OCI-LY3 (cell line): ENCODE measurements at regions not wholly inside any gene's neighbourhood (a gene's known extent, or its start where the extent isn't known, plus 50 kb on each side); places are given as distances from the start of the nearest gene placed in this dataset.

Source experiments
- H2AFZ ChIP-seq: fragments of 200-600, 300-600 bp; shearing (Covaris generic); 2 replicates; pipeline ENCODE4 v1.6.0; 2014; ENCODE audit warnings: antibody characterized with exemption, low read depth, low read length
- H3K27ac ChIP-seq: fragments of 200-600, 300-600 bp; sonication (generic); 2 replicates; pipeline ENCODE4 v1.5.1; 2014; ENCODE audit warnings: mild to moderate bottlenecking, low read length, moderate library complexity, mixed read lengths
- H3K27me3 ChIP-seq: fragments of 200-600, 300-600 bp; sonication (generic); 2 replicates; pipeline ENCODE4 v1.6.1; 2014; ENCODE audit warnings: low read depth, low read length, mixed read lengths
- H3K36me3 ChIP-seq: fragments of 200-600, 300-600 bp; sonication (generic); replicated peaks from 2 replicates; pipeline ENCODE3; 2014; ENCODE audit warnings: low read depth, low read length, mixed read lengths
- H3K4me1 ChIP-seq: fragments of 300-600, 200-600 bp; sonication (generic); 2 replicates; pipeline ENCODE4 v1.6.1; 2014; ENCODE audit warnings: low read length, mixed read lengths
- H3K4me2 ChIP-seq: fragments of 200-600, 300-600 bp; sonication (generic); 2 replicates; pipeline ENCODE4 v1.6.1; 2014; ENCODE audit warnings: low read length, mixed read lengths
- H3K4me3 ChIP-seq: fragments of 300-600, 200-600 bp; sonication (generic); 2 replicates; pipeline ENCODE4 v1.5.1; 2014; ENCODE audit warnings: antibody characterized with exemption, mild to moderate bottlenecking, low read length, moderate library complexity
- H3K79me2 ChIP-seq: fragments of 300-600, 200-600 bp; shearing (Covaris generic); 2 replicates; pipeline ENCODE4 v1.6.1; 2014; ENCODE audit warnings: mild to moderate bottlenecking, low read length, mixed read lengths
- H3K9ac ChIP-seq: fragments of 300-600, 200-600 bp; shearing (Covaris generic); 2 replicates; pipeline ENCODE4 v1.6.0; 2014; ENCODE audit warnings: mild to moderate bottlenecking, low read length, moderate library complexity
- H3K9me3 ChIP-seq: fragments of 200-600, 300-600 bp; shearing (Covaris generic); 2 replicates; pipeline ENCODE4 v1.6.1; 2014; ENCODE audit warnings: low read length, mixed read lengths; ENCODE audit not compliant: insufficient read depth
- H4K20me1 ChIP-seq: fragments of 200-600, 300-600 bp; sonication (generic); 2 replicates; pipeline ENCODE4 v1.6.1; 2016; ENCODE audit warnings: low read length, mixed read lengths; ENCODE audit not compliant: insufficient read depth
- EZH2phosphoT487 ChIP-seq: fragments of 200-600 bp; shearing (Covaris generic); IDR thresholded peaks from 2 replicates; pipeline ENCODE4 v1.6.1; 2018; ENCODE audit warnings: antibody characterized with exemption, mixed run types, low read depth
- TF ChIP-seq, protein P1 (sequence below): fragments of 200-600, 300-600 bp; sonication (generic); IDR thresholded peaks from 2 replicates; pipeline ENCODE4 v1.5.1; 2014; ENCODE audit warnings: antibody characterized with exemption, low read length, low read depth

DNA sequence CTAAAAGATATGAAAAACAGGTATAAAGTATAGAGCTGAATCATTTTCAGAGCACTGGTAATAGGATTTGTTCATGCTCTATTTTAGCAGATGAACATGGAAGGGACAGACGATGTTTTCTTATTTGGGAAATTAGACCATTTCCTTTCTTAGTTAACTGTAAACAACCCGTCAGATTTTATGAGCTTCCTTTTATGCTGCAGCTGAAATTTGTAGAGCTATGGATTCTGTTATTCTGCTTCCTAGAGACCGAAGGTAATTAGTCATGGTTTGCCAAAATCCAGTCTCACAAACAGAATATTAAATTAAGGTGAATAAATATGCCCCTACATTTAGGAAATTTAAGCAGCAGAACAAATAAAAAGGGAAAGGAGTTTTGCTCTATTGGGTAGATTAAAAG lies 180.2 kb upstream of the SYT1 start:
- Histone ChIP-seq H3K9ac (no peak overlapping the region), H3K4me1 (no peaks in the 10 kb centered on the region), H3K9me3 (no peaks in the 10 kb centered on the region), H3K4me3 (no peak overlapping the region), H3K4me2 (no peak overlapping the region), H3K79me2 (no peaks in the 10 kb centered on the region), H2AFZ (no peak overlapping the region), H3K36me3 (no peaks in the 10 kb centered on the region), H3K27ac (no peak overlapping the region), H3K27me3 (no peaks in the 10 kb centered on the region), H4K20me1 (no peaks in the 10 kb centered on the region)
- TF ChIP-seq EZH2phosphoT487, result no peak
- TF ChIP-seq, protein P1, sequence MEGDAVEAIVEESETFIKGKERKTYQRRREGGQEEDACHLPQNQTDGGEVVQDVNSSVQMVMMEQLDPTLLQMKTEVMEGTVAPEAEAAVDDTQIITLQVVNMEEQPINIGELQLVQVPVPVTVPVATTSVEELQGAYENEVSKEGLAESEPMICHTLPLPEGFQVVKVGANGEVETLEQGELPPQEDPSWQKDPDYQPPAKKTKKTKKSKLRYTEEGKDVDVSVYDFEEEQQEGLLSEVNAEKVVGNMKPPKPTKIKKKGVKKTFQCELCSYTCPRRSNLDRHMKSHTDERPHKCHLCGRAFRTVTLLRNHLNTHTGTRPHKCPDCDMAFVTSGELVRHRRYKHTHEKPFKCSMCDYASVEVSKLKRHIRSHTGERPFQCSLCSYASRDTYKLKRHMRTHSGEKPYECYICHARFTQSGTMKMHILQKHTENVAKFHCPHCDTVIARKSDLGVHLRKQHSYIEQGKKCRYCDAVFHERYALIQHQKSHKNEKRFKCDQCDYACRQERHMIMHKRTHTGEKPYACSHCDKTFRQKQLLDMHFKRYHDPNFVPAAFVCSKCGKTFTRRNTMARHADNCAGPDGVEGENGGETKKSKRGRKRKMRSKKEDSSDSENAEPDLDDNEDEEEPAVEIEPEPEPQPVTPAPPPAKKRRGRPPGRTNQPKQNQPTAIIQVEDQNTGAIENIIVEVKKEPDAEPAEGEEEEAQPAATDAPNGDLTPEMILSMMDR, result no peak

DNA sequence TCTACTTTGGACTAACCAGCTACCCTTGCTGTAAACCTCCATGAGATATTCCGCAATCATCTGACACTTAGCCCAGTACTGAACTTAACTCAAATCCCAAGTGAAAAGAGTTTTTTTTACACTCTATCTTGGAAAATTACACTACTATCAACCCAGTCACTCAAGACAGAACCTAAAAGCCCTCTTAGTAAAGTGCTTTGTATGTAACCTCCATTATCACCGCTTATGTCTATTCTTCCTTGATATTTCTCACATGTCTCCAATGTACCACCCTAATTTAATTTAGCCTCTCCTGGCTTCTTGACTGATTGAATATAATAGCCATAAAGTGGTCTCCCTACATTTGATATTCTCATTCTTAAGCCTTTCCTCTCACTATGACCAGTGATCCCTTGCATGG lies 168.8 kb upstream of the SYT1 start:
- no peaks in the 10 kb centered on the region for H3K4me1 ChIP-seq
- H3K36me3 ChIP-seq, result no peaks in the 10 kb centered on the region
- TF ChIP-seq, protein P1, result no peak
- TF ChIP-seq EZH2phosphoT487, result no peak
- no peaks in the 10 kb centered on the region for H4K20me1 ChIP-seq
- no peak overlapping the region for H3K4me3 ChIP-seq
- no peaks in the 10 kb centered on the region for H3K79me2 ChIP-seq
- H3K9ac ChIP-seq, result no peak overlapping the region
- no peak overlapping the region for H2AFZ ChIP-seq
- no peaks in the 10 kb centered on the region for H3K27me3 ChIP-seq
- H3K9me3 ChIP-seq, result no peaks in the 10 kb centered on the region
- H3K27ac ChIP-seq, result no peak overlapping the region
- no peak overlapping the region for H3K4me2 ChIP-seq

- Histone ChIP-seq H3K4me2 (no peak overlapping the region), H2AFZ (no peak overlapping the region), H3K79me2 (no peaks in the 10 kb centered on the region), H3K9me3 (no peaks in the 10 kb centered on the region), H3K4me3 (no peak overlapping the region), H3K27me3 (no peaks in the 10 kb centered on the region), H3K27ac (no peak overlapping the region), H3K9ac (no peak overlapping the region), H3K4me1 (no peaks in the 10 kb centered on the region), H4K20me1 (no peaks in the 10 kb centered on the region), H3K36me3 (no peaks in the 10 kb centered on the region)
- TF ChIP-seq, protein P1, result no peak
- no peak for TF ChIP-seq EZH2phosphoT487
Observed at GRCh38 chr12:78696267-78696666, 168.3 kb upstream of the SYT1 start.

DNA sequence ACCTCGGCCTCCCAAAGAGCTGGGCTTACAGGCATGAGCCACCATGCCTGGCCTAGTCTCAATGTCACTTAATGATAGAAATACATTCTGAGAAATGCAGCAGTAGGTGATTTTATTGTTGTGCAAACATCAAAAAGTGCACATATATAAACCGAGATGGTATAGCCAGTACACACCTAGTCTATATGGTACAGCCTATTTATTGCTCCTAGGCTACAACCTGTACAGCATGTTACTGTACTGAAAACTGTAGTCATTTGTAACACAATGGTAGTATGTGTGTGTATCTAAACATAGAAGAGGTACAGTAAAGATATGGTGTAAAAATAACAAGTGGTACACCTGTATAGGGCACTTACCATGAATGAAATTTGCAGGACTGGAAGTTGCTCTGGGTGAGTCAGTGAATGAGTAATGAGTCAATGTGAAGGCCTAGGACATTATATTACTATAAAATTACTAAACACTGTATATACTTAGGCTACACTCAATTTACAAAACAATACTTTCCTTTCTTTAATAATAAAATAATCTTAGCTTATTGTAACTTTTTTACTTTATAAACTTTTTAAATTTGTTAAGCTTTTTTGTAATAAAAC lies 166.7 kb upstream of the SYT1 start:
- Histone ChIP-seq H4K20me1 (no peaks in the 10 kb centered on the region), H3K9me3 (no peaks in the 10 kb centered on the region), H3K4me2 (no peak overlapping the region), H3K27ac (no peak overlapping the region), H3K79me2 (no peaks in the 10 kb centered on the region), H3K36me3 (no peaks in the 10 kb centered on the region), H3K9ac (no peak overlapping the region), H2AFZ (no peak overlapping the region), H3K4me3 (no peak overlapping the region), H3K4me1 (no peaks in the 10 kb centered on the region), H3K27me3 (no peaks in the 10 kb centered on the region)
- no peak for TF ChIP-seq EZH2phosphoT487
- TF ChIP-seq, protein P1, result no peak
